CD4-positive, alpha-beta T cell (primary cell): ENCODE measurements at regions not wholly inside any gene's neighbourhood (a gene's known extent, or its start where the extent isn't known, plus 50 kb on each side); places are given as distances from the start of the nearest gene placed in this dataset.

Source experiments
- ATAC-seq: fragments of 200-7000 bp; cut with Tn5 transposase; one replicate; pipeline ENCODE4 v1.10.0; 2022; ENCODE audit warnings: mild to moderate bottlenecking; ENCODE audit not compliant: poor library complexity
- CTCF ChIA-PET: fragments of 350-600 bp; sonication (Branson Sonifier 250); formaldehyde crosslinking; loops from one replicate; lab custom pipeline; 2021; ENCODE audit warnings: antibody characterized with exemption, inconsistent platforms; lab: Charles Lee
- POLR2A ChIA-PET: fragments of 350-600 bp; sonication (Branson Sonifier 250); formaldehyde crosslinking; loops from one replicate; lab custom pipeline; 2021; ENCODE audit warnings: antibody characterized with exemption, inconsistent platforms; lab: Charles Lee
- DNase-seq, 14 experiments: peaks; one replicate each; pipeline ENCODE4 v3.0.0-alpha.2; 2013 to 2020; ENCODE audit warnings: mixed read lengths in 2 of 14
- H3K27ac ChIP-seq, 2 donors: one replicate each; pipeline versions ENCODE4 v1.5.1 to v1.7.0; 2013; ENCODE audit warnings: low read length in 2 of 2, low read depth in 1 of 2, mild to moderate bottlenecking in 1 of 2
- H3K27me3 ChIP-seq, 2 experiments: 1 replicate in 1 of 2; 2 replicates in 1 of 2; pipeline versions ENCODE4 v1.6.1 to v1.7.0; 2013; ENCODE audit warnings: low read length in 2 of 2, control low read depth in 1 of 2, mild to moderate bottlenecking in 1 of 2, moderate library complexity in 1 of 2; ENCODE audit not compliant: insufficient read depth in 2 of 2, control insufficient read depth in 1 of 2
- H3K36me3 ChIP-seq: one replicate; pipeline ENCODE4 v1.6.1; 2013; ENCODE audit warnings: low read length, control low read depth; ENCODE audit not compliant: insufficient read depth
- H3K4me1 ChIP-seq: one replicate; pipeline ENCODE4 v1.6.1; 2013; ENCODE audit warnings: low read length, control low read depth; ENCODE audit not compliant: insufficient read depth
- H3K4me3 ChIP-seq: one replicate; pipeline ENCODE4 v1.5.1; 2013; ENCODE audit warnings: mild to moderate bottlenecking, low read length, moderate library complexity
- H3K9me3 ChIP-seq, 2 experiments: 1 replicate in 1 of 2; 2 replicates in 1 of 2; pipeline versions ENCODE4 v1.6.1 to v1.7.0; 2013; ENCODE audit warnings: low read length in 2 of 2, mild to moderate bottlenecking in 2 of 2, control low read depth in 1 of 2, moderate library complexity in 1 of 2; ENCODE audit not compliant: control insufficient read depth in 1 of 2, insufficient read depth in 1 of 2
- H3K27ac Mint-ChIP-seq: one replicate; pipeline ENCODE4 v1.8.0; 2020; ENCODE audit warnings: mixed read lengths
- H3K27me3 Mint-ChIP-seq: one replicate; pipeline ENCODE4 v1.8.0; 2021; ENCODE audit warnings: mixed read lengths
- H3K36me3 Mint-ChIP-seq: one replicate; pipeline ENCODE4 v1.8.0; 2021; ENCODE audit warnings: low read depth, mixed read lengths
- H3K4me1 Mint-ChIP-seq: one replicate; pipeline ENCODE4 v1.8.0; 2021; ENCODE audit warnings: low read depth, mixed read lengths
- H3K4me3 Mint-ChIP-seq: one replicate; pipeline ENCODE4 v1.8.0; 2020; ENCODE audit warnings: mild to moderate bottlenecking, mixed read lengths
- H3K9me3 Mint-ChIP-seq: one replicate; pipeline ENCODE4 v1.8.0; 2020; ENCODE audit warnings: mixed read lengths
- CTCF ChIP-seq: fragments of 200-600 bp; IDR thresholded peaks from one replicate; pipeline ENCODE4 v1.8.0; 2022; ENCODE audit warnings: antibody characterized with exemption, mild to moderate bottlenecking
- intact Hi-C, 2 experiments: fragments of 100-400 bp; cut with DNase I in 1 of 2; cut with micrococcal nuclease in 1 of 2; formaldehyde crosslinking; loops; one replicate each; pipeline versions ENCODE4 v1.15.1 to v1.9.0; 2023 to 2025; cut with DNase I, micrococcal nuclease

- CTCF ChIA-PET = no interaction called here
- intact Hi-C loops = no loop called here
Measured at GRCh38 chr13:82634946-82635345, 1247.3 kb downstream of the SLITRK1 start.

GRCh38 chr13:82627183-82627582, 1255.1 kb downstream of the SLITRK1 start:
- ChIA-PET POLR2A (interaction anchor here (0.7 kb wide), 1 partner anchor 1478 kb away, joined by 4 read pairs; no protein-coding TSS in a partner anchor), CTCF (no interaction called here)
- Mint-ChIP-seq H3K4me3 (no peak overlapping the region), H3K36me3 (no peaks in the 10 kb centered on the region), H3K27ac (no peak overlapping the region), H3K27me3 (no peaks in the 10 kb centered on the region), H3K9me3 (no peaks in the 10 kb centered on the region), H3K4me1 (no peaks in the 10 kb centered on the region)
- Histone ChIP-seq H3K4me3 (no peak overlapping the region), H3K27me3 (no peaks in the 10 kb centered on the region), H3K4me1 (no peaks in the 10 kb centered on the region), H3K27ac (no peak overlapping the region), H3K36me3 (no peaks in the 10 kb centered on the region), H3K9me3 (peaks cover 0 to 2% of the 10 kb centered on the region in 2 experiments)
- no peak for ATAC-seq
- no peak for TF ChIP-seq CTCF
- no peak for DNase-seq
- intact Hi-C loops = no loop called here

More at GRCh38 chr13:82634946-82635345, 1247.3 kb downstream of the SLITRK1 start:
- Histone ChIP-seq H3K27ac (no peak overlapping the region), H3K9me3 (peaks cover 0 to 4% of the 10 kb centered on the region in 2 experiments), H3K27me3 (no peaks in the 10 kb centered on the region), H3K4me3 (no peak overlapping the region), H3K4me1 (no peaks in the 10 kb centered on the region), H3K36me3 (no peaks in the 10 kb centered on the region)
- no peak for TF ChIP-seq CTCF
- Mint-ChIP-seq H3K27me3 (no peaks in the 10 kb centered on the region), H3K4me1 (no peaks in the 10 kb centered on the region), H3K27ac (no peak overlapping the region), H3K36me3 (no peaks in the 10 kb centered on the region), H3K9me3 (peaks cover 9% of the 10 kb centered on the region), H3K4me3 (no peak overlapping the region)
- DNase-seq (no peak), ATAC-seq (no peak)
- POLR2A ChIA-PET = no interaction called here

- intact Hi-C loops = no loop called here
- Mint-ChIP-seq H3K9me3 (no peaks in the 10 kb centered on the region), H3K27ac (no peak overlapping the region), H3K36me3 (no peaks in the 10 kb centered on the region), H3K4me1 (no peaks in the 10 kb centered on the region), H3K27me3 (no peaks in the 10 kb centered on the region), H3K4me3 (no peak overlapping the region)
- ATAC-seq (no peak), DNase-seq (no peak)
- no peak for TF ChIP-seq CTCF
- Histone ChIP-seq H3K9me3 (no peaks in the 10 kb centered on the region), H3K4me3 (no peak overlapping the region), H3K36me3 (no peaks in the 10 kb centered on the region), H3K27me3 (no peaks in the 10 kb centered on the region), H3K27ac (no peak overlapping the region), H3K4me1 (no peaks in the 10 kb centered on the region)
- POLR2A ChIA-PET = no interaction called here
- CTCF ChIA-PET = no interaction called here
Measured at GRCh38 chr13:82625717-82626116, 1256.6 kb downstream of the SLITRK1 start.
